ENCODE measurements at regions not wholly inside any gene's neighbourhood (a gene's known extent, or its start where the extent isn't known, plus 50 kb on each side); places are given as distances from the start of the nearest gene placed in this dataset.

GRCh38 chr1:229158341-229158921, 112.5 kb upstream of the RAB4A start:
- TF ChIP-seq POLR2A (IDR thresholded peaks at IDR 0.05) (no peak), CTCF (IDR thresholded peaks at IDR 0.05) (no peak)
